KMS-11 (cell line): ENCODE measurements at regions not wholly inside any gene's neighbourhood (a gene's known extent, or its start where the extent isn't known, plus 50 kb on each side); places are given as distances from the start of the nearest gene placed in this dataset.

Source experiments
- H2AFZ ChIP-seq: fragments of 200-600 bp; sonication (generic); 2 replicates; pipeline ENCODE4 v1.6.1; 2016; ENCODE audit warnings: antibody characterized with exemption, mixed run types, low read depth
- H3K27ac ChIP-seq: fragments of 200-600 bp; sonication (generic); 2 replicates; pipeline ENCODE4 v1.6.1; 2016; ENCODE audit warnings: mild to moderate bottlenecking, mixed run types
- H3K27me3 ChIP-seq: fragments of 200-600 bp; sonication (generic); 2 replicates; pipeline ENCODE4 v1.6.1; 2017; ENCODE audit warnings: mild to moderate bottlenecking, low read depth, mixed run types, moderate library complexity; ENCODE audit not compliant: insufficient read depth
- H3K36me3 ChIP-seq: fragments of 200-600 bp; sonication (generic); 2 replicates; pipeline ENCODE4 v1.6.1; 2017; ENCODE audit warnings: mild to moderate bottlenecking, mixed run types; ENCODE audit not compliant: insufficient read depth
- H3K4me1 ChIP-seq: fragments of 200-600 bp; sonication (generic); 2 replicates; pipeline ENCODE4 v1.6.1; 2016; ENCODE audit warnings: mild to moderate bottlenecking, low read depth, mixed run types; ENCODE audit not compliant: poor library complexity, severe bottlenecking
- H3K4me2 ChIP-seq: fragments of 200-600 bp; sonication (generic); 2 replicates; pipeline ENCODE4 v1.7.0; 2016; ENCODE audit warnings: mild to moderate bottlenecking, mixed run types
- H3K4me3 ChIP-seq: fragments of 200-600 bp; sonication (generic); IDR thresholded peaks from 2 replicates; pipeline ENCODE4 v1.6.1; 2017; ENCODE audit warnings: low read depth, low read length, mixed read lengths; ENCODE audit not compliant: insufficient read depth
- H3K79me2 ChIP-seq: fragments of 200-600 bp; sonication (generic); 2 replicates; pipeline ENCODE4 v1.6.1; 2016; ENCODE audit warnings: low read depth, mixed run types; ENCODE audit not compliant: insufficient read depth
- H3K9ac ChIP-seq: fragments of 200-600 bp; sonication (generic); 2 replicates; pipeline ENCODE4 v1.6.1; 2016; ENCODE audit warnings: mild to moderate bottlenecking, mixed run types
- H4K20me1 ChIP-seq: fragments of 200-600 bp; sonication (generic); 2 replicates; pipeline ENCODE4 v1.6.1; 2016; ENCODE audit warnings: mild to moderate bottlenecking, mixed run types; ENCODE audit not compliant: insufficient read depth
- CTCF ChIP-seq: fragments of 200-600 bp; sonication (generic); conservative IDR thresholded peaks from 2 replicates; pipeline ENCODE4 v1.6.1; 2017; ENCODE audit warnings: low read depth, mild to moderate bottlenecking, antibody characterized with exemption, low read length, moderate library complexity, mixed read lengths

- Histone ChIP-seq H3K27me3 (no peaks in the 10 kb centered on the region), H3K79me2 (no peaks in the 10 kb centered on the region), H3K4me1 (no peaks in the 10 kb centered on the region), H4K20me1 (no peaks in the 10 kb centered on the region), H3K27ac (no peak overlapping the region), H2AFZ (no peak overlapping the region), H3K4me3 (no peak overlapping the region), H3K36me3 (no peaks in the 10 kb centered on the region), H3K4me2 (no peak overlapping the region), H3K9ac (no peak overlapping the region)
- TF ChIP-seq CTCF: no peak
Measured at GRCh38 chr15:60081976-60082375, 77.9 kb downstream of the FOXB1 start.

DNA sequence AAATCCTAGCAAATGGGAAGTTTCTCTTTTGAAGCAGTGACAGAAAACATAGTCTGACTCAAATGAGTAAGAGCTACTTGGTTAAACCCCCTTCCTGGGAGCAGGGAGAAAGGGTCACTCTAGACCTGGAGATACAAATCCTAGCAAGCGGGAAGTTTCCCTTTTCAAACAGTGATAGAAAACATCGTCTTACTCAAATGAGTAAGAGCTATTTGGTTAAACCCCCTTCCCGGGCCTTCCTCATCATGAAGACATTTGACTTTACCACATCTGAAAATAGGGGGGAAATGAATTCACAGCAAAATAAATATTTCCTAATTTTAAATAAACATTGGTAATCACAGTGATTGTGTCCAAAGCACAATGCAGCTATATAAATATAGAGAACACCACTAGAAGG is 79.2 kb downstream of the FOXB1 start:
- Histone ChIP-seq H3K4me2 (no peak overlapping the region), H3K4me1 (no peaks in the 10 kb centered on the region), H3K36me3 (no peaks in the 10 kb centered on the region), H3K9ac (no peak overlapping the region), H3K27ac (no peak overlapping the region), H3K4me3 (no peak overlapping the region), H3K27me3 (no peaks in the 10 kb centered on the region), H2AFZ (no peak overlapping the region), H4K20me1 (no peaks in the 10 kb centered on the region), H3K79me2 (no peaks in the 10 kb centered on the region)
- TF ChIP-seq CTCF: no peak

GRCh38 chr15:60086681-60087429 is 82.7 kb downstream of the FOXB1 start:
- Histone ChIP-seq H4K20me1 (no peaks in the 10 kb centered on the region), H3K36me3 (no peaks in the 10 kb centered on the region), H3K9ac (no peak overlapping the region), H3K79me2 (no peaks in the 10 kb centered on the region), H3K4me3 (no peak overlapping the region), H3K4me1 (no peaks in the 10 kb centered on the region), H3K4me2 (no peak overlapping the region), H2AFZ (no peak overlapping the region), H3K27me3 (no peaks in the 10 kb centered on the region), H3K27ac (no peak overlapping the region)
- no peak for TF ChIP-seq CTCF

DNA sequence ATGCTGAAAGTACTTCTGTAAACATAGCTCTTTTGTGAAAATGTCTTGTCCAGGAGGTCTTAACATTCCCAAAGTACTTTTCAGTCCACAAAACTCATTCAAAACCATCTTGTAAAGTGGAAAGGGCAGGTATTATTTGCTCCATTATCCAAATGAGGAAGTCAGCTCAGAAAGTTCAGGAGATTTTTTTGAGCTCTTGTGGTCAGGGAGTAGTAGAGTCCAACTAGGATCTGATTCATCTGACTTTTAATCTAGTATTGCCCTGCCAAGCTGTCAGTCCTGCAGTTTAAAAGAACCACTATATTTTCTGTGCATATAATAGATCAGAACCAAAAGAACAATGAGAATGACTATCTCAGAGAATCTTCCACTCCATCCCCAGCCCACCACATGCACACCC is 83.5 kb downstream of the FOXB1 start:
- Histone ChIP-seq H3K9ac (no peak overlapping the region), H2AFZ (no peak overlapping the region), H3K27me3 (no peaks in the 10 kb centered on the region), H3K36me3 (no peaks in the 10 kb centered on the region), H3K4me2 (no peak overlapping the region), H3K4me3 (no peak overlapping the region), H3K79me2 (no peaks in the 10 kb centered on the region), H4K20me1 (no peaks in the 10 kb centered on the region), H3K4me1 (no peaks in the 10 kb centered on the region), H3K27ac (no peak overlapping the region)
- TF ChIP-seq CTCF: no peak
